Upper lobe of right lung (tissue), 1 donor: ENCODE measurements at regions not wholly inside any gene's neighbourhood (a gene's known extent, or its start where the extent isn't known, plus 50 kb on each side); places are given as distances from the start of the nearest gene placed in this dataset.

ENCODE experiments used
- ATAC-seq: fragments of 200-7000 bp; cut with Tn5 transposase; one replicate; pipeline ENCODE4 v1.9.1; 2020; ENCODE audit warnings: mild to moderate bottlenecking, moderate library complexity
- DNase-seq: peaks from one replicate; pipeline ENCODE4 v3.0.0-alpha.2; 2020
- H3K27ac ChIP-seq: fragments of 200-600 bp; one replicate; pipeline ENCODE4 v1.8.0; 2022
- H3K27me3 ChIP-seq: fragments of 200-600 bp; one replicate; pipeline ENCODE4 v1.8.0; 2022; ENCODE audit warnings: mild to moderate bottlenecking
- H3K36me3 ChIP-seq: fragments of 200-600 bp; one replicate; pipeline ENCODE4 v1.8.0; 2022
- H3K4me1 ChIP-seq: fragments of 200-600 bp; one replicate; pipeline ENCODE4 v1.8.0; 2022
- H3K4me3 ChIP-seq: fragments of 200-600 bp; one replicate; pipeline ENCODE4 v1.8.0; 2022; ENCODE audit warnings: mild to moderate bottlenecking
- H3K9me3 ChIP-seq: fragments of 200-600 bp; one replicate; pipeline ENCODE4 v1.8.0; 2022
- intact Hi-C: fragments of 100-400 bp; cut with DNase I; formaldehyde crosslinking; loops from one replicate; pipeline ENCODE4 v1.11.0; 2022
- TF ChIP-seq, protein P1 (sequence below): fragments of 200-600 bp; IDR thresholded peaks from one replicate; pipeline ENCODE4 v1.8.0; 2022; ENCODE audit warnings: antibody characterized with exemption
- donor health status: DM: no; HTN: yes; CAD: no; lungs with severe emphysema.

GRCh38 chr10:4263601-4263921 lies 478.6 kb upstream of the KLF6 start:
- TF ChIP-seq, protein P1, sequence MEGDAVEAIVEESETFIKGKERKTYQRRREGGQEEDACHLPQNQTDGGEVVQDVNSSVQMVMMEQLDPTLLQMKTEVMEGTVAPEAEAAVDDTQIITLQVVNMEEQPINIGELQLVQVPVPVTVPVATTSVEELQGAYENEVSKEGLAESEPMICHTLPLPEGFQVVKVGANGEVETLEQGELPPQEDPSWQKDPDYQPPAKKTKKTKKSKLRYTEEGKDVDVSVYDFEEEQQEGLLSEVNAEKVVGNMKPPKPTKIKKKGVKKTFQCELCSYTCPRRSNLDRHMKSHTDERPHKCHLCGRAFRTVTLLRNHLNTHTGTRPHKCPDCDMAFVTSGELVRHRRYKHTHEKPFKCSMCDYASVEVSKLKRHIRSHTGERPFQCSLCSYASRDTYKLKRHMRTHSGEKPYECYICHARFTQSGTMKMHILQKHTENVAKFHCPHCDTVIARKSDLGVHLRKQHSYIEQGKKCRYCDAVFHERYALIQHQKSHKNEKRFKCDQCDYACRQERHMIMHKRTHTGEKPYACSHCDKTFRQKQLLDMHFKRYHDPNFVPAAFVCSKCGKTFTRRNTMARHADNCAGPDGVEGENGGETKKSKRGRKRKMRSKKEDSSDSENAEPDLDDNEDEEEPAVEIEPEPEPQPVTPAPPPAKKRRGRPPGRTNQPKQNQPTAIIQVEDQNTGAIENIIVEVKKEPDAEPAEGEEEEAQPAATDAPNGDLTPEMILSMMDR = no peak
- intact Hi-C loops = no loop called here
- Histone ChIP-seq H3K27me3 (no peaks in the 10 kb centered on the region), H3K27ac (no peak overlapping the region), H3K4me1 (peaks cover 25% of the 10 kb centered on the region), H3K4me3 (no peak overlapping the region), H3K9me3 (no peaks in the 10 kb centered on the region), H3K36me3 (no peaks in the 10 kb centered on the region)
- DNase-seq (no peak), ATAC-seq (peak; percentile 9)

DNA sequence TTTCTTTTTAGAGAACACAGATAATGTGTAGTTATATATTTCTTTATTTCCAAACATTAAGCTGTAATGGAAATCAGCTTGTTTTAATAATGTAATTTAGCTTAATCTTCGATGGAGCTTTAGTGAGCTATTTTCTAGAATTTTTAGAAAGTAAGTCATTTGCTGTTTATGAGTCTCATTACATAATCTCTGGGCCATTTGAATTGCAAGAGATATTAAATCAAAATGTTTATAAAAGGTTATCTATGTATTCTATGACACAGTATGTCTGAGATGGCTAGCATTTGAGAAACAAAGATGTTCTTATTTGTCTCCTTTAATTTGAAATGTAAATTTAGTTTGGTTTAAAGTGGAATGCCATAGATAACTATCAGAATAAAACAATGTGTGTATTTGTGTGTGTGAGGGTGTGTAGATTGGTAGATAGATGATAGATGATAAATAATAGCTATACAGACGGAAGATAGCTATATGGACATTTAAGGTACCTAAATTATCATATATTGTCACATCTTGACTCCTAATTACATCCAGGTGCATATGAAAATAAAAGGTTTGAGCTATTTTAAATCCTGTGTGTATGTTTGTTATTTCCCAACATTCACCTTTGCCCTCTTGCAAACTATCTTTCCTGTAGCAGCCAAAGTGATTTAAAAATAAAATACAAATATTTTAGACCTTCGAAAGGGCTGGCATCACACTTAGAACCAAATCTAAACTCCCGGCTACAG lies 478.0 kb upstream of the KLF6 start:
- no peak overlapping the region for H3K4me3 ChIP-seq
- no peaks in the 10 kb centered on the region for H3K36me3 ChIP-seq
- H3K27me3 ChIP-seq = no peaks in the 10 kb centered on the region
- peaks cover 25% of the 10 kb centered on the region for H3K4me1 ChIP-seq
- no peak overlapping the region for H3K27ac ChIP-seq
- ATAC-seq = no peak
- no peak for DNase-seq
- H3K9me3 ChIP-seq = no peaks in the 10 kb centered on the region
- intact Hi-C loops = no loop called here
- TF ChIP-seq, protein P1 = no peak

DNA sequence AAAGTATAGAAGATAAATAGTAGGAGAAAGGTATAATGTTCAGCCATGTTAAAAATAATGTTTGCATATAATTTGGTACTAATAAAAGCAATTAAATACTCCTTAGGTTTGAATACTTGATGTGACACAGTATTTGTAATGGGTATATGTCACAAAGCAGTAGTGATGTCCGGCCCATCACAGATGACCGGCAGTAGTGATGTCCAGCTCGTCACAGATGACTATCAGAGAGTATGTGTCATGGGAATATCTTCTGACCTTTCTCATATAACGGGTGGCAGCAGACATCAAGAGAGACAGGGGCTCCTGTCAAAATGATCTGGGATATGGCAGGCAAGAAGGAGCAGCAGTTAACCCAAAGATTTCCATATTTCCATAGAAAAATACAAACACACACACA lies 477.4 kb upstream of the KLF6 start:
- H3K27ac ChIP-seq = no peak overlapping the region
- TF ChIP-seq, protein P1 = no peak
- no peaks in the 10 kb centered on the region for H3K27me3 ChIP-seq
- H3K4me3 ChIP-seq = no peak overlapping the region
- DNase-seq (no peak), ATAC-seq (no peak)
- no peaks in the 10 kb centered on the region for H3K36me3 ChIP-seq
- intact Hi-C loops = no loop called here
- no peaks in the 10 kb centered on the region for H3K9me3 ChIP-seq
- peaks cover 25% of the 10 kb centered on the region for H3K4me1 ChIP-seq

DNA sequence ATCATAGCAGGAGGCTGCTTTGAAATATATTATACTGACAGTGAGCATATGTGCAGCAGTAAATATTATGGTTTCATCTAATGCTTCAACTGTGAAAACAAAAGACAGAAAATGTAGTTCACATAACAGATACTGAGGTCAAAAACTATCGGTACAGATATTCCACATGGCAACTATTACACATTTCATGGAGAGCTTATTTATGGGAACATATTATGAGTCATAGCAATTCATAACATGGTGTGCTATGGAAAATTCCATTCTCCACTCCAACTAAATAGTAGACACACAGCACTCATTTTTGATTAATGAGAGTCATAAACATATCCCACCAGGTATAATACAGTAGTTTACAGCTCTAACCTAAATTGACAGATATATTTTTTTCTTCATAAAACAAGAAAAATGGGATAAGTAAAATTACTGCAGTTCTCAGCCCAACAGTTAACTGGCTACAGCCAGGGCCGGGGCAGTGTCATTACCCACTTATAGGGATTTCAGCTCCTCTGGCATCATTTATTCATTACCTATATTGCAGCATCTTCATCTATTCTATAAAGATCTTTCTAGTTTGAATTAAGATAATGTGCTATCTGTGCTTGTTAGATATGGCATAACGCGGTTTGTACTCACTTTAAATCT lies 475.6 kb upstream of the KLF6 start:
- ATAC-seq (no peak), DNase-seq (no peak)
- Histone ChIP-seq H3K4me3 (no peak overlapping the region), H3K9me3 (no peaks in the 10 kb centered on the region), H3K27ac (no peak overlapping the region), H3K27me3 (no peaks in the 10 kb centered on the region), H3K36me3 (no peaks in the 10 kb centered on the region), H3K4me1 (peaks cover 11% of the 10 kb centered on the region)
- intact Hi-C loops = no loop called here
- TF ChIP-seq, protein P1 = no peak

- Histone ChIP-seq H3K4me1 (peaks cover 3% of the 10 kb centered on the region), H3K27ac (no peak overlapping the region), H3K4me3 (no peak overlapping the region), H3K9me3 (no peaks in the 10 kb centered on the region), H3K27me3 (no peaks in the 10 kb centered on the region), H3K36me3 (no peaks in the 10 kb centered on the region)
- intact Hi-C loops = no loop called here
- DNase-seq (no peak), ATAC-seq (no peak)
- TF ChIP-seq, protein P1 = no peak
Observed at GRCh38 chr10:4257939-4258465, 473.0 kb upstream of the KLF6 start.
